ENCODE measurements at regions not wholly inside any gene's neighbourhood (a gene's known extent, or its start where the extent isn't known, plus 50 kb on each side); places are given as distances from the start of the nearest gene placed in this dataset.

DNA sequence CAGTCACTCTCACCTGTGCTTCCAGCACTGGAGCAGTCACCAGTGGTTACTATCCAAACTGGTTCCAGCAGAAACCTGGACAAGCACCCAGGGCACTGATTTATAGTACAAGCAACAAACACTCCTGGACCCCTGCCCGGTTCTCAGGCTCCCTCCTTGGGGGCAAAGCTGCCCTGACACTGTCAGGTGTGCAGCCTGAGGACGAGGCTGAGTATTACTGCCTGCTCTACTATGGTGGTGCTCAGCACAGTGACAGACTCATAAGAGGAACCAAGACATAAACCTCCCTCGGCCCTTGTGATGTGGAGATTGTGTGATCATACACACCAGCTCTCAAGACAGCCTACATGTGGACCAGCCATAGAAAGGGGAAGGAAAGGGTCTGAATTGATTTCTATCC lies 113.3 kb downstream of the ZNF280B start:
- DNase-seq (ENCODE audit: low read depth in 2 of 2) = no peak

DNA sequence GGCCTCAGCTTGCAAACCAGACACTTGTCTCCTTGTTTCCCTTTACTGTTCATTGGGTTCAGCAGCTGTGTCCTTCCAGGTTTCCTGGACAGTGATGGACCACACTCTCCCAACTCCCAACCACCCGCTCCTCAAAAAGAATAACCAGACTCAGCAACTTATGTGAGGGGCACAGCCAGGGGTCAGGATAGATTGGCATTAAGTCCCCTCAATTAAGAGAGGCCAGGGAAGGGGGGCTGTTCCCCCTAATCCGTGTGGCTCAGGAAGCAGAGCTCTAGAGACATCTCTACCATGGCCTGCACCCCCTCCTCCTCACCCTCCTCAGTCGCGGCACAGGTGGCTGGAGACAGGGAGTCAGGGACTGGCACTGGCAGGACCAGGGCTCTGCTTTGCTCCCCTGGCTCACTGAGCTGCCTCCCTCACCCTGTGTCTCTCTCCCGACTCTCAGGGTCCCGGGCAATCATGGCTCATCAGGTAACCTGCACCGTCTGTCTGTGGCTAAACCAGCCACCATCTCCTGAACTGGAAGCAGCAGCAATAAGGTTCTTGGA lies 111.7 kb downstream of the ZNF280B start:
- no peak for DNase-seq (ENCODE audit: low read depth in 2 of 2)

DNA sequence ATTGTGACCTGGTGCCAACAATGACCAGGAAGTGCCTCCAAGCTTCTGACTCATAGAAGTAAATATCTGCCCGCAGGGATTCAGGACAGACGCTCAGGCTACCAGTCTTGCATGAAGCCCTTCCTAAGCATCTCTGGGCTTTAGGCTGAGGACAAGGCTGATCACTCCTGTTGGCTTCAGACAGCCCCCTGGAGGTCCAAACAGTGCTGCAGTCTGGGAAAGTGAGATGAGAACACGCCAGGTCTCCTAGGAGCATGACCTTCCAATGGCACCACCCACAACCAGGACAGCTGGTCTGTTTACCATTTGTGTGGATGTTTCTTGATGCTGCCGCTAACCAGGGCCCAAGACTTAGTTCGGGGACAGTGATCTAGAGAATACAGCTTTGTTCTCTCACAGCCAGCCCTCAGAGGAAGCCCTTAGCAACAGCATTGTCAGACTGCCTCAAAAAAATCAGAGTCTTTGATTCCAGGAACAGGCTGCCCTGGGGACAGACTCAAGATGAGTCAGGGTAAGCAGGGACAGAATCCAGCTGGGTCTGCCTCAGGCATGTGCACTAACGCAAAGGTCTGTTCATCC lies 111.2 kb downstream of the ZNF280B start:
- no peak for DNase-seq (ENCODE audit: low read depth in 2 of 2)

DNA sequence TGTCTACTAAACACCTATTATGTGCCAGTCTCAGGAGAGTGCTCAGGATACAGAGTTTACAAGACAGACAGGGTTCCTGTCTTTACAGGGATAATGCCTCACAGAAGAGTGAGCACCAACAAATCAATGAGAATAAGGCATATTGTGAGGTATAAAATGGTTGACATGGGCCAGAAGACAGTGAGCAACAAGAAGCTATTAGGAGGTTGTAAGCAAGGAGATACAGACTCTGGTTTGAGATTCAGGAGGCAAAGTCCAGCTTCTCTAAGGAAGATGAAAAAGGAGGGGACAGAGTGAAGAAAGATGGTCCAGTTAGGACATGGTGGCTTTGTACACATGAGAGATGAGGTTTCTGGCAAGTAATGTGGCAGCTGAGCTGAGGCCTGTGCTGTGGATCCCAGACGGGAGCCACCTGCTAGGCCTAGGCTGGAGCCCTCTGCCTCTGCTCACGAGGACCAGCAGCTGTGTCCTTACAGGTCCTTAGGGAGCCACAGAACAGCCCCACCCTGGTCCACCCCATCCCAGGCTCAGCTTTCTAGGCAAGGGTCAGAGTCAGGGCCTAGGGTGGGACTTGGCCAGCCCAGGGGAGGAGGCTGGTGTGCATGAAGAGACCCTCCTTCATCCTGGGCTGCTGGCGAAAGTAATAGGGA lies 110.5 kb downstream of the ZNF280B start:
- DNase-seq (ENCODE audit: low read depth in 2 of 2) = no peak

DNA sequence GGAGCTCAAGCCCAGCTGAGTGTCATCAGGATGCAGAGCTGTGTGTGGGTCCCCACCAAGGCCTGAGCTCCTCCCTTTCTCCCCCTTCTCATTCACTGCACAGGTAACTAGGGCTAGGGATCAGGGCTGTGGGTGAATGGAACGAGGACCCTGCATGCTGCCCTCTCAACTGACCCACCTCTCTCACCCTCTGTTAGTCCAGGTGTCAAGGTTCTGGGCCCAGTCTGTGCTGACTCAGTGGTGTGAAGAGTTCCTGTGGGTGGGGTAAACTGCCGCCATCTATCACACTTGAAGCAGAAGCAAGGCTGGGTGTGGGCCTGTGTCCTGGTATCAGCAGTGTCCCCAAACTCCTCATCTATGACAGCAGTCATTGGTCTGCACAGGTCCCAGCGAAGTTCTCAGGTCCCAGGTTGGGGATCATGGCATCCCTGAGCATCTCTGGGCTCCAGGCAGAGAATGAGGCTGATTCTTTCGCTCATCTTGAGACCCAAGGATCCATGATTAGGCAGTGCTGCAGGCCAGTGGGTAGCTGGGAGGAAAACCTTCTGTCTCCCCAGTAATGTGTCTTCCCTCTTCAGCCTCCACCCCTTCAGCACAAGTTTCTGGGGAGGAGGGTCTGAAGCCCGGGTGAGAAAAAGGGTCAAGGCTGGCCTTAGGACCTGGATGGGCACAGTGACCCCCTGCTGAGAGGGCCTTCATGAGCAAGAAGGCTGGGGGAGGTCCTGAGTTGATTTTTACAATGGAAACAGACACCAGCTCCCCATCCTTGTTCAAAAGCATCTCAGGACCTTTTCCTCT lies 109.8 kb downstream of the ZNF280B start:
- DNase-seq (ENCODE audit: low read depth in 2 of 2) = no peak

DNA sequence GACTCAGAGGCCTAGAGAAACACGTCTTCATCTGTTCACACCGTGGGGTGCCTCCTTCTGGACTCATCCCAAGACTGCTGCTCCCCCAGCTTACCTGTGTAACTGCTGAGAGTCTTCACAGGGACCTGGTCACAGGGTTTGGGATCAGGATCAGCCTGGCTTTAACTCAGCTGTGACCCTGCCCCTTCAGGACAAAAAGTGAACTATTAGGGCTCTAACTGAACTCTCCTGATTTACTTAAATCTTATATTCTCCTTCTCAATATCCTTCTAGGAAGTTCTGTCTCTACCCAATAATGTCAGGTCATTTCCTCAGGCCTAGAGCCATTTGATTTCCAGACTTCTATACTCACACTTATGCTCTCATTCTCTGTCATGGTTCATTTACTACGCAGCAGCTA lies 108.4 kb downstream of the ZNF280B start:
- no peak for DNase-seq (ENCODE audit: low read depth in 2 of 2)

DNA sequence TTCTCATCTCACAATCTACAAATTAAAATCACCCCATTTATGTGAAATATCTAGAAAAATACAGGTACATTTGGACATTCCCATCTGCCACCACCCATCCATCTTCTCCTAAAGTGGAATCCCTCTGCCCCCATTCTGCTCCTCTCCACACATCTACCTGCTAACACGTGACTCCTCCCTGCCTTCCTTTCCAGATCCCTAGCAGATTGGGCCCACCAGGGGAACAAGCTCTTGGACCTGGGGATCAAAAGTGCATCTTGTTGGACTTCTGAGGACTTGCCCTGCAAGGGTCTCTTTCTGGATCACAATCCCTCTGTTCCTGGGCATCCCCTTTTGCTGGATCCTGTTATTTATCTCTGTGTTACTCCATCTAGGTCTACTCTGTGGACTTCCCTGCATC lies 107.6 kb downstream of the ZNF280B start:
- no peak for DNase-seq (ENCODE audit: low read depth in 2 of 2)

DNA sequence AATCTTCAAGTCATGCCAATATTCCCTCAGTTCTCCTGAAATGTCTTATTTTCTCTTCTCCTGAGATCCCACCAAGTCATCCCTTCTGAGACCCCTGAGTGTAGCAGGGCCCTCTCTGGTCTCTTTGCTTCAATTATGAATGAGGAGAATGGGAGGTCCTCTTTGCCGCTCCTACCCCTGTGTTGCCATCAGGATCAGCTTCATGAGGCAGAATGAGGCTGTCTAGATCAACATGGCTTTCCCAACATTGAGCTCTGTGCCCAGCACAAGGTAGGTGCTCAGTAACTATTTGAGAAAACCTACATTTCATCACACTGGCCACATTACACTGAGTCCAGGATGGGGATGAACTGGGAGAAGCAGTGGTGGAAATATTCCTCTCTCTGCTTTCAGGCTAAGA lies 107.2 kb downstream of the ZNF280B start:
- no peak for DNase-seq (ENCODE audit: low read depth in 2 of 2)

DNA sequence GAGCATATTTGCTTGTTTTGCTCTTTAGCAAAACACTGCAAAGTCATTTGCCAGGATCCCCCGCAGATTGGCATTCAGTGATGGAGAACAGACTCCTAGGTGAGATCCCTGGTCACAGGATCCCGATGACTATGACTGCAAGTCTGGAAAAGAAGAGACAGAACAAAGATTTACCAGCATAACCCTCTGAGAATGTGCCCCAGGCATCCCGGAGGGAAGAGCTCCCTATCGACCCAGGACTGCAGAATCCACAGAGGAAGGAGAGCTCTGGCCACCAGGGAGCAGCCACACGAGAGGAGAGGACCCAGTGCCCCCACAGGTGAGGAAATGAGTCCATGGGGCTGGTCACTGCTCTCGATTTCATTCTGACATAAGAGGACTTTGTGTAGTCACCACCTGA lies 105.2 kb downstream of the ZNF280B start:
- DNase-seq (ENCODE audit: low read depth in 2 of 2) = no peak

DNA sequence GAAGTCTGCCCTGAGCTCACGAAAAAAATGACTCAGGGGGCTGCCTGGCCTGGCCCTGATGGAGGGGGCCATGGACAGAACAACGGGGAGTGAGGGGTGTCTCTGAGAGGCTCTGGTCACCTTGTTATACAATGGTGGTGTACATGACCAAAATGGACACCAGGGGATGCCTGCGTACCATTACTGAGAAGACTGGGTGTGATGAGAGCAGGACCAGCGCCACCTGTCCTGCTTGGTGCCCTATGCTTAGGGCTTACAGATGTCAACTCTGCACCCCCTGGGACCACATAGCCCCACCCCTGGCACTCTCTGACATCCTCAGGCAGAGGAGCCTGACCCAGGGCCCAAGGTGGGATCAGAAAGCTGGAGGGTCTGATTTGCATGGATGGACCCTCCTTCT lies 104.8 kb downstream of the ZNF280B start:
- no peak for DNase-seq (ENCODE audit: low read depth in 2 of 2)

DNA sequence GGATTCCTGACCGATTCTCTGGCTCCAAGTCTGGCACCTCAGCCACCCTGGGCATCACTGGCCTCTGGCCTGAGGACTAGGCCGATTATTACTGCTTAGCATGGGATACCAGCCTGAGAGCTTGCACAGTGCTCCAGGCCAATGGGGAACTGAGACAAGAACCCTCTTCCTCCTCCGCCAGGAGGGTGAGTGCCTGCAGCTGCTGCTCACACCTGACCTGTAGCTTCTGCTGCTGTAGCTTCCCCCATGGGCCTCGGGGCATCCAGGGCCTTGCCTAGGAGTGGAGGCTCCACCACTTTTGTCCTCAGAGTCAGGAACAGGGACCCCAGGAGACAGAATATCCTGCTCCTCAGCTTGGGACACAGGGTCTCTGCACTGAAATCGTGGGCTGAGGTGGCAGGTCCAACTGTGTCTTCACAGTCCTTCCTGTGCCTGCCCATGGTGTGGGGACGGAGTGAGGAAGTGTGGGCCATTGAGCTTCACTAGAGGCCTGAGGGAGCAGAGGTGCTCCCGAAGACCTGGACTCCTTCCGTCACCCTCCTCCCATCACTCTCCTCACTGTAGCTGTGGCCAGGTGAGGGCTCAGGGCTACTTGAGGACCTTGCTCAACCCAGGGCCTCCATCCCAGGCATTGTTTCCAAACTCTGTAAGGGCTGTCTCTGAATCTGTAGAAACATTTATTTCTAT lies 103.8 kb downstream of the ZNF280B start:
- no peak for DNase-seq (ENCODE audit: low read depth in 2 of 2)

DNA sequence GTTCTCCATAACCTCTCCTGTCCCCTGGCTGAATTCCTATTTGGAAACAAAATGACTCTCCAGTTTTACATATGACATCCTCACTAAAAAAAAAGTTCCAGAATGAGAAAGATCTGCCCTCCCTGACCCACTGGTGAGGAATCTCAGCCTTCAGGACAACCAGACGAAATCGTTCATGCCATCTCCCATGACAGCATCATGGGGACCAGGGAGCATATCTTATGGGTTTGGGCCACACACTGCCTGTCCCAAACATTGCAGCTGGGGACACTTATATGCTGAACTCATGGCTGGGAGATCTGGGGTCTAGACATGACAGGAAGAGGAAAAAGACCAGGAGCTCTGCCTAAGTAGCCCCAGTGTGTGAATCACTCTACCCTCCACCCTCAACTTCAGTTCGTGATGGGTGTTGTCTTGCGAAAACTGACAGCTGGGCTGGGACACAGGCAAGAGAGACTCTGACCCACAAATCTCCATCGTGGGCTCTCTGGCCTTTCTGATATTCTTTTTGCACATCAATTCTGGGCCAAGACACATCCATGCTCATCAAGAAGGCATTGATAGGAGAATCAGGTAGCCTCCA lies 102.0 kb downstream of the ZNF280B start:
- no peak for DNase-seq (ENCODE audit: low read depth in 2 of 2)

DNA sequence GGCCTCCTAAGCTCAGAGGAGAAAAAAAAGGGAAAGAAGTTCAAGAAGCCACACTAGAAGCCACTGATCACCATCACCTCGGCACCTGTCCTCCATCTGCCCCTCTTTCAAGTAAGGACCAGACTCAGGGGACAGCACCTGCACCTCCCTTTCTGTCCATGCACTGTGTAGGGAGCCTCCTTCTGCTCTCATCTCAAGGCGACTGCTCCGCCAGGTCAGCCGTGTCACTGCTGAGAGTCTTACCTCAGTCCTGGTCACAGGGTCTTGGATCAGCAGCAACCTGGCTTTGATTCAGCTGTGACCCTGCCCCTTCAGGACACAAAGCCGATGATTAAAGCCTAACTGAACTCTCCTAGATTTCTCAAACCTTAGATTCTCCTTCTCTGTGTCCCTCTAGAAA lies 101.5 kb downstream of the ZNF280B start:
- no peak for DNase-seq (ENCODE audit: low read depth in 2 of 2)

DNA sequence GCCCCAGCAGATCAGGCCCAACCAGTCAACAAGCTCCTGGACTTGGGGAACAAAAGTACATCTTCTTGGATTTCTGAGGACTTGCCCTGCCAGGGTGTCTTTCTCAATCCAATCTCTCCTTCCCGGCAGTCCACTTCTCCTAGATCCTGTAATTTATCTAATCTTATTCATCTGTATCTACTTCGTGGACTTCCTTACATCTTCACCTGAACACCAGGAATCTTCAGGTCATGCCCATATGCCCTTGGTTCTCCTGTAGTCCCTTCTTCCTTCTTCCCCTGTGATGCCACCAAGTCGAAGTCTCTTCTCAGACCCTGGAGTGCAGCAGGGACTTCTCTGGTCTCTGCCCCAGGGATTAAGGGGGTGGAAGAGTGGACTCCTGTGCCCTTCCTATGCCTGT lies 100.3 kb downstream of the ZNF280B start:
- DNase-seq (ENCODE audit: low read depth in 2 of 2) = no peak

DNA sequence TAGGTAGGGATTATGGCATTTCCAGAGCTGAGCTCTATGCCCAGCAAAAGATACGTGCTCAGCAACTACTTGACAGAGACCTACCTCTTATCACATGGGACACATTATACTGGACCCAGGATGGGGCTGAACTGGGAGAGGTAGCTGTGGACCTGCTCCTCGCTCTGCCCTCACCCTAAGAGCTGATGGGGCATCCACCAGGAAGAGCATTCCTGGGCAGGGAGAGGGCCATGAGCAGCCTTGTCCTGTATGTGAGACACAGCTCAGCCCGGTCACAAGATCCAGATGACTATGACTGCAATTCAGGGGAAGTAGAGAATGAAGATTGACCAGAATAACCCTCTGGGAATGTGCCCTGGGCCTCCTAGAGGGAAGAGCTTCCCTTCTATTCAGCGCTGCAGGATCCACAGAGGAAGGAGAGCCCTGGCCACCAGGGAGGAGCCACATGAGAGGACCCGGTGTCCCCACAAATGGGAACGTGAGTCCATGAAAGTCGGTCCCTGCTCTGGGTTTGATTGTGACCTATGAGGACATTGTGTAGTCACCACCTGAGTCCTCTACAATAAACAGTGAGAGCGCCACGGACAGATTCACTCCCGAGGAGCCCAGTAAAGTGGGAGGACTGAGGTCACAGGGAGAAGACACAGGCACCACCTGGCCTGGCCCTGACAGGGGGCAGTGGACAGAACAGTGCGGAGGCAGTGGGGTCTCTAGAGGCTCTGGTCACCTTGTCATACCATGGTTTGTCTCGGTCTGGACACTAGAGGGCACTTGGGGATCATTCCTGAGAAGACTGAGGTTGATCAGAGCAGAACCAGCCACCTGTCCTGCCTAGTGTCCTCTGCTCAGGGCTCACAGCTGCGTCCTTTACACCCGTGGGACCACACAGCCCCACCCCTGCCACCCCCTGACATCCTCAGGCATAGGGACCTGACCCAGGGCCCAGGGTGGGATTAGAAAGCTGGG lies 99.5 kb downstream of the ZNF280B start:
- DNase-seq (ENCODE audit: low read depth in 2 of 2) = no peak

DNA sequence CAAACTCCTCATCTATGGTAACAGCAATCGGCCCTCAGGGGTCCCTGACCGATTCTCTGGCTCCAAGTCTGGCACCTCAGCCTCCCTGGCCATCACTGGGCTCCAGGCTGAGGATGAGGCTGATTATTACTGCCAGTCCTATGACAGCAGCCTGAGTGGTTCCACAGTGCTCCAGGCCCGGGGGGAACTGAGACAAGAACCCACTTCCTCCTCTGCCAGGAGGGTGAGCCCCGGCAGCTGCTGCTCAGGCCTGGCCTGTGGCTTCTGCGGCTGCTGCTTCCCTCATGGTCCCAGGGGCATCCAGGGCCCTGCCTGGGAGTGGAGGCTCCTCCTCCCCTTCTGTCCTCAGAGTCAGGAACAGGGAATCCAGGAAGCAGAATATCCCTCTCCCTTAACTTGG lies 98.4 kb downstream of the ZNF280B start:
- DNase-seq (ENCODE audit: low read depth in 2 of 2) = no peak

DNA sequence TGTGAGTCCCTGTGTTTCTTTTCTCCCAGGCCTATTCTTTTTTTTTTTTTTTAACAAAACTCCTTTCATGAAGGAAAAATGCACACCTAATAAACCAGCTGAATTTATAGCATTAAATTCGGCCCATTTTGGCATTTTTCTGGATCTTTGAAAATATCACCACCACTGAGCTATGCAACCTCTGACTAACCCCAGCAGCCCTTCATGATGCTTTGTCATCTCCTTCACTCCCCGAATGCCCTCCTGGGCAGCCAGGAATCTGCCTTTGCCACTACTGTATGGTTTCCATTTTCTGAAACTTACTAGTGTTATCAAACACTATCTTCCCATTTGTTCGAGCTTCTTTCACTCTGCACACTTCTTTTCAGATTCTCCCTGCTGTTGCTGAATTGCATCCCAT lies 97.9 kb downstream of the ZNF280B start:
- DNase-seq (ENCODE audit: low read depth in 2 of 2) = no peak

DNA sequence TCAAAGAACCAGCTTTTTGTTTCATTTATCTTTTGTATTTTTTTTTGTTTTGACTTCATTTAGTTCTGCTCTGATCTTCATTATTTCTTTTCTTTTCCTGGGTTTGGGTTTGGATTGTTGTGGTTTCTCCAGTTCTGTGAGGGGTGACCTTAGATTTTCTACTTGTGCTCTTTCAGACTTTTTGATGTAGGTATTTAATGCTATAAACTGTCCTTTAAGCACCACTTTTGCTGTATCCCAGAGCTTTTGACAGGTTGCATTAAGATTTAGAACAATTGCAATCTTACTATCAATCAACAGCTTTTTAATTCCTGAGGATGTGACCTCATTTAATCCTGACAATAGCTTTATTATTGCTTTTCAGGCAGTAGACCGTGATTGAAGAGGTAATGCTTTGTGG lies 94.3 kb downstream of the ZNF280B start:
- no peak for DNase-seq (ENCODE audit: low read depth in 2 of 2)

DNA sequence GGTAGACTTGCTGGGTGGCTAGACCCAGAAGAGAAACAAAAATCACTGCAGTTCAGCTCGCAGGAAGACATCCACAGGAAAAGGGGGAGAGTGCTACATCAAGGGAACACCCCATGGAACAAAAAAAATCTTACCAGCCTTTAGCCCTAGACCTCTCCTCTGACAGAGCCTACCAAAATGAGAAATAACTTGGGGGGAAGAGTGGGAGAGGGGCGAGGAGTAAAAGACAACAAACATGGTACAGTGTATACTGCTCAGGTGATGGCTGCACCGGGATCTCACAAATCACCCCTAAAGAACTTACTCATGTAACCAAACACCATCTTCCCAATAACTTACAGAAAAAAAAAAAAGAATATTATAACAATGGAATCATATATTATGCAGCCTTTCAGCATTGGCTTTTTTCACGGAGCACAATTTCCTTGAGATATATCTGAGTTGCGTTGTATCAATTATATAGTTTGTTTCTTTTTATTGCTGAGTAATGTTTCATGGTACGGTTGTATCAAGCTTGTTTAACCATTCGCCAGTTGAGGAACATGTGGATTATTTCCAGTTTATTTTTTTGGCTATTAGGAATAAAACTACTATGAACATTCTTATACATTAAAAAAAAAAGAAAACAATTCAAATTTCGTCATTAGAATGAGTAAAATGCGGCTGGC lies 90.9 kb downstream of the ZNF280B start:
- DNase-seq (ENCODE audit: low read depth in 2 of 2) = no peak

DNA sequence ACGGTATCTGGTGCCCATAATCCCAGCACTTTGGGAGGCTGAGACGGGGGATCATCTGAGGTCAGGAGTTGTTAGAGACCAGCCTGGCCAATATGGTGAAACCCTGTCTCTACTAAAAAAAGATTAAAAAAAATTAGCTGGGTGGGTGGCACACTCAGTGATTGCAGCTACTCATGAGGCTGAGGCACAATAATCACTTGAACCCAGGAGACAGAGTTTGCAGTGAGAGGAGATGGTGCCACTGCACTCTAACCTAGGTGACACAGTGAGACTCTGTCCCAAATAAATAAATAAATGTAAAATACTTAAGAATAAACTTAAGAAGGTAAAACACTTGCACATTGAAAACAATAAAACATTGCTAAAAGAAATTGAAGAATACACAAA lies 90.4 kb downstream of the ZNF280B start:
- no peak for DNase-seq (ENCODE audit: low read depth in 2 of 2)
